OCI-LY3 (cell line): ENCODE measurements at regions not wholly inside any gene's neighbourhood (a gene's known extent, or its start where the extent isn't known, plus 50 kb on each side); places are given as distances from the start of the nearest gene placed in this dataset.
A peak's percentile ranks its signal among the peaks of the same experiment; 100 is the strongest.

ENCODE experiments used
- EZH2phosphoT487 ChIP-seq: fragments of 200-600 bp; shearing (Covaris generic); IDR thresholded peaks from 2 replicates; pipeline ENCODE4 v1.6.1; 2018; ENCODE audit warnings: antibody characterized with exemption, mixed run types, low read depth
- TF ChIP-seq, protein P1 (sequence below): fragments of 200-600, 300-600 bp; sonication (generic); IDR thresholded peaks from 2 replicates; pipeline ENCODE4 v1.5.1; 2014; ENCODE audit warnings: antibody characterized with exemption, low read length, low read depth

DNA sequence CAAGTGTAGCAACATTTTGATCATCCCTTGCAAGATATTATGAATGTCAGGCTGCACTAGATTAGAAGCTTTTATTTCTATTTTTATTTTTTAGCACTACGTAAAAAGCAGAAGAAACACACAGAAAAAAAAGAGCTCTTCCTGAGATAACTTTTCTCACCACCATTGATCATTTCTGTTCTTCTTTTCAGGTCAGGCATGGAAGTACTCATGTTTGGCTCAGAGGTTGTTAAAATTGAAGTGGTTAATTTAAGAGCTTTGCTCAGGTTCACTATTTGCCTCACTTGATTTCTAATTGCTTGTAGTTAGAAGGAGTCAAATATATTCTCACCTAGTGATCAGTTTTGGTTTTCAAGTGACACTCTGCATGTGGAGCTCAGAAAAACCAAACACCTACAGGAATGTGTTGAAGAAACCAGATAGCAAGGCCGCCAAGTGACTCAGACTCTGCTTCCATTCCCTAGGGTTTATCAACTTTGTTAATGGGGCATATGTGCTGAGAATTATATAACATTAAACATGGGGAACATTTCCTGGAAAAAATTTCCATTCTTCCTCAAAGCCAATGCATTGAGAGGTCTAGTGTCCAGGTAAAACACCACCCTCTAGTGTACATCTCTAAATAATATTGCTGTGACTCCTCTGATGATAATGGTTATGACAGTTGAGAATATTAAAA is 679.8 kb downstream of the CETN3 start:
- TF ChIP-seq, protein P1, sequence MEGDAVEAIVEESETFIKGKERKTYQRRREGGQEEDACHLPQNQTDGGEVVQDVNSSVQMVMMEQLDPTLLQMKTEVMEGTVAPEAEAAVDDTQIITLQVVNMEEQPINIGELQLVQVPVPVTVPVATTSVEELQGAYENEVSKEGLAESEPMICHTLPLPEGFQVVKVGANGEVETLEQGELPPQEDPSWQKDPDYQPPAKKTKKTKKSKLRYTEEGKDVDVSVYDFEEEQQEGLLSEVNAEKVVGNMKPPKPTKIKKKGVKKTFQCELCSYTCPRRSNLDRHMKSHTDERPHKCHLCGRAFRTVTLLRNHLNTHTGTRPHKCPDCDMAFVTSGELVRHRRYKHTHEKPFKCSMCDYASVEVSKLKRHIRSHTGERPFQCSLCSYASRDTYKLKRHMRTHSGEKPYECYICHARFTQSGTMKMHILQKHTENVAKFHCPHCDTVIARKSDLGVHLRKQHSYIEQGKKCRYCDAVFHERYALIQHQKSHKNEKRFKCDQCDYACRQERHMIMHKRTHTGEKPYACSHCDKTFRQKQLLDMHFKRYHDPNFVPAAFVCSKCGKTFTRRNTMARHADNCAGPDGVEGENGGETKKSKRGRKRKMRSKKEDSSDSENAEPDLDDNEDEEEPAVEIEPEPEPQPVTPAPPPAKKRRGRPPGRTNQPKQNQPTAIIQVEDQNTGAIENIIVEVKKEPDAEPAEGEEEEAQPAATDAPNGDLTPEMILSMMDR = peak; percentile 53
- no peak for TF ChIP-seq EZH2phosphoT487
